ENCODE measurements at regions not wholly inside any gene's neighbourhood (a gene's known extent, or its start where the extent isn't known, plus 50 kb on each side); places are given as distances from the start of the nearest gene placed in this dataset.

GRCh38 chr13:78764665-78765064, 105.7 kb upstream of the OBI1 start:
- no peak for TF ChIP-seq CTCF (IDR thresholded peaks at IDR 0.05)
- TF ChIP-seq POLR2A (IDR thresholded peaks at IDR 0.05), result no peak
- no peak for TF ChIP-seq POLR2AphosphoS5 (IDR thresholded peaks at IDR 0.05)

Data from prostate gland (tissue), 2 donors.